Activated B cell treated with CpG ODN at 0.5 μM for 24 hours (primary cell): ENCODE measurements at regions not wholly inside any gene's neighbourhood (a gene's known extent, or its start where the extent isn't known, plus 50 kb on each side); places are given as distances from the start of the nearest gene placed in this dataset.
A peak's percentile ranks its signal among the peaks of the same experiment; 100 is the strongest.

ENCODE experiments used
- ATAC-seq: fragments of 200-7000 bp; cut with Tn5 transposase; one replicate; pipeline ENCODE4 v1.10.0; 2021; ENCODE audit warnings: low read depth, mild to moderate bottlenecking, moderate library complexity
- CTCF ChIA-PET: fragments of 350-600 bp; sonication (Branson Sonifier 250); formaldehyde crosslinking; loops from one replicate; lab custom pipeline; 2021; ENCODE audit warnings: antibody characterized with exemption; lab: Charles Lee
- POLR2A ChIA-PET: fragments of 350-600 bp; sonication (Branson Sonifier 250); formaldehyde crosslinking; loops from one replicate; lab custom pipeline; 2021; ENCODE audit warnings: antibody characterized with exemption; lab: Charles Lee
- DNase-seq: peaks from one replicate; pipeline ENCODE4 v3.0.0; 2022
- H3K27ac Mint-ChIP-seq: one replicate; pipeline ENCODE4 v1.8.0; 2020; ENCODE audit warnings: mixed read lengths
- H3K27me3 Mint-ChIP-seq: one replicate; pipeline ENCODE4 v1.8.0; 2021; ENCODE audit warnings: mixed read lengths
- H3K36me3 Mint-ChIP-seq: one replicate; pipeline ENCODE4 v1.8.0; 2021; ENCODE audit warnings: low read depth, mixed read lengths
- H3K4me1 Mint-ChIP-seq: one replicate; pipeline ENCODE4 v1.8.0; 2021; ENCODE audit warnings: mixed read lengths
- H3K4me3 Mint-ChIP-seq: one replicate; pipeline ENCODE4 v1.8.0; 2020; ENCODE audit warnings: mild to moderate bottlenecking, mixed read lengths
- H3K9me3 Mint-ChIP-seq: one replicate; pipeline ENCODE4 v1.8.0; 2020; ENCODE audit warnings: mixed read lengths
- CTCF ChIP-seq: fragments of 200-600 bp; IDR thresholded peaks from one replicate; pipeline ENCODE4 v1.8.0; 2022; ENCODE audit warnings: antibody characterized with exemption, mild to moderate bottlenecking
- intact Hi-C: fragments of 100-400 bp; cut with micrococcal nuclease; formaldehyde crosslinking; loops from one replicate; pipeline ENCODE4 v1.15.1; 2024

- Mint-ChIP-seq H3K36me3 (no peaks in the 10 kb centered on the region), H3K27ac (no peak overlapping the region), H3K9me3 (no peaks in the 10 kb centered on the region), H3K4me3 (no peak overlapping the region), H3K4me1 (no peaks in the 10 kb centered on the region), H3K27me3 (peaks cover 2% of the 10 kb centered on the region)
- TF ChIP-seq CTCF, result no peak
- ChIA-PET POLR2A (no interaction called here), CTCF (interaction anchor here (0.5 to 3.7 kb wide), 12 partner anchors 10 to 317 kb away, joined by 3 to 37 read pairs (median 4); partner anchors contain the start of gene B3GLCT)
- DNase-seq, result peak; percentile 24
- peak; percentile 75 for ATAC-seq
- intact Hi-C loops, result loop anchor here (1.0 kb wide), 2 partner anchors 225 to 263 kb away; partner anchors contain the start of genes B3GLCT and HSPH1
Observed at GRCh38 chr13:31424130-31424729, 224.5 kb downstream of the B3GLCT start.

- DNase-seq, result no peak
- intact Hi-C loops, result no loop called here
- H3K27me3 Mint-ChIP-seq, result peaks cover 2% of the 10 kb centered on the region
- ChIA-PET CTCF (interaction anchor here (0.6 to 3.7 kb wide), 2 partner anchors 190 to 1523 kb away, joined by 3 to 37 read pairs; no protein-coding TSS in a partner anchor), POLR2A (no interaction called here)
- no peaks in the 10 kb centered on the region for H3K9me3 Mint-ChIP-seq
- H3K4me3 Mint-ChIP-seq, result no peak overlapping the region
- no peaks in the 10 kb centered on the region for H3K36me3 Mint-ChIP-seq
- no peak for TF ChIP-seq CTCF
- no peak overlapping the region for H3K27ac Mint-ChIP-seq
- no peak for ATAC-seq
- no peaks in the 10 kb centered on the region for H3K4me1 Mint-ChIP-seq
Observed at GRCh38 chr13:31426395-31426794, 226.6 kb downstream of the B3GLCT start.

GRCh38 chr13:31427151-31428100, 227.7 kb downstream of the B3GLCT start:
- H3K4me3 Mint-ChIP-seq, result no peak overlapping the region
- ATAC-seq (no peak), DNase-seq (no peak)
- ChIA-PET POLR2A (no interaction called here), CTCF (interaction anchor here (0.8 to 3.7 kb wide), 2 partner anchors 12 to 192 kb away, joined by 3 to 37 read pairs; no protein-coding TSS in a partner anchor)
- no peaks in the 10 kb centered on the region for H3K9me3 Mint-ChIP-seq
- H3K36me3 Mint-ChIP-seq, result no peaks in the 10 kb centered on the region
- intact Hi-C loops, result no loop called here
- no peaks in the 10 kb centered on the region for H3K4me1 Mint-ChIP-seq
- H3K27ac Mint-ChIP-seq, result no peak overlapping the region
- H3K27me3 Mint-ChIP-seq, result peaks cover 4% of the 10 kb centered on the region
- no peak for TF ChIP-seq CTCF

DNA sequence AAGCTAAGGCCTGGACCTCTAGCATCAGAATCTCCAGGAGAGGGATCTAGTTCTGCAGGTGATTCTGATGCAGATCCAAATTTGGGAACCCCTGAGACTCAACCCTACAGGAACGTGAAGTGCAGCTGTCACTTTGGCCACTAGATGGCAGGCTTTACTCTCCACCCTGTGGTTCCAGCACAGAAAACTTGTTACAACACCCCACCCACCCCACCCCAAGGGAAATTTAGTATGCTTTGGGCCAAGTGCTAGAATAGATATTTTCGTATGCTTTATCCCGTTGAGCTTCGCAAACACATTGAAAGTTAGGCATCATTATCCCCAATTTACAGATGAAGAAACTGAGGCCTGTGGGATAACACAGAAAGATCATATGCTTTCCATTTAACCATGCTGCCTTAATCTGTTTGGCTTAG, 232.0 kb downstream of the B3GLCT start:
- ChIA-PET POLR2A (no interaction called here), CTCF (interaction anchor here (0.6 to 1.4 kb wide), 4 partner anchors 10 to 498 kb away, joined by 3 to 10 read pairs (median 4); no protein-coding TSS in a partner anchor)
- H3K4me3 Mint-ChIP-seq, result no peak overlapping the region
- ATAC-seq (peak; percentile 37), DNase-seq (no peak)
- H3K36me3 Mint-ChIP-seq, result no peaks in the 10 kb centered on the region
- no peaks in the 10 kb centered on the region for H3K9me3 Mint-ChIP-seq
- intact Hi-C loops, result loop anchor here (1.0 to 5.0 kb wide), 3 partner anchors 311 to 1011 kb away; no protein-coding TSS in a partner anchor
- H3K4me1 Mint-ChIP-seq, result no peaks in the 10 kb centered on the region
- H3K27me3 Mint-ChIP-seq, result peaks cover 5% of the 10 kb centered on the region
- H3K27ac Mint-ChIP-seq, result no peak overlapping the region
- peak; percentile 48 for TF ChIP-seq CTCF

GRCh38 chr13:31433207-31433606, 233.4 kb downstream of the B3GLCT start:
- no peak overlapping the region for H3K4me3 Mint-ChIP-seq

More at GRCh38 chr13:31433207-31433606, 233.4 kb downstream of the B3GLCT start:
- H3K27me3 Mint-ChIP-seq, result peaks cover 7% of the 10 kb centered on the region
- H3K9me3 Mint-ChIP-seq, result no peaks in the 10 kb centered on the region
- ATAC-seq, result no peak
- ChIA-PET CTCF (interaction anchor here (1.3 to 1.8 kb wide), 2 partner anchors 9 to 10 kb away, joined by 4 to 8 read pairs; no protein-coding TSS in a partner anchor), POLR2A (no interaction called here)
- H3K27ac Mint-ChIP-seq, result no peak overlapping the region
- no peak for TF ChIP-seq CTCF
- no peaks in the 10 kb centered on the region for H3K4me1 Mint-ChIP-seq
- DNase-seq, result no peak
- no peaks in the 10 kb centered on the region for H3K36me3 Mint-ChIP-seq
- intact Hi-C loops, result loop anchor here (5.0 kb wide), 2 partner anchors 879 to 1009 kb away; no protein-coding TSS in a partner anchor
